Thyroid gland (tissue), 4 donors: ENCODE measurements at regions not wholly inside any gene's neighbourhood (a gene's known extent, or its start where the extent isn't known, plus 50 kb on each side); places are given as distances from the start of the nearest gene placed in this dataset.

ENCODE experiments used
- DNase-seq, 2 donors: peaks; one replicate each; pipeline ENCODE4 v3.0.0-alpha.2; 2019
- H3K27ac ChIP-seq, 3 donors: fragments of 200-600 bp; sonication (generic); 1 replicate in 2 of 3; 2 replicates in 1 of 3; pipeline ENCODE4 v1.5.1; 2016 to 2019; ENCODE audit warnings: mild to moderate bottlenecking in 1 of 3, moderate library complexity in 1 of 3
- H3K27me3 ChIP-seq: fragments of 200-600 bp; sonication (generic); one replicate; pipeline ENCODE4 v1.5.1; 2019
- H3K36me3 ChIP-seq, 2 donors: fragments of 200-600 bp; sonication (generic); one replicate each; pipeline ENCODE4 v1.5.1; 2016 to 2019
- H3K4me1 ChIP-seq, 2 donors: fragments of 200-600 bp; sonication (generic); one replicate each; pipeline ENCODE4 v1.5.1; 2017 to 2019
- H3K4me3 ChIP-seq, 3 donors: fragments of 200-600 bp; sonication (generic); replicated peaks in 1 of 3; 1 replicate in 2 of 3; 2 replicates in 1 of 3; pipeline ENCODE4 v1.5.1; 2016; ENCODE audit warnings: mild to moderate bottlenecking in 1 of 3
- H3K9me3 ChIP-seq: fragments of 200-600 bp; sonication (generic); one replicate; pipeline ENCODE4 v1.5.1; 2017
- POLR2A ChIP-seq, 2 donors: fragments of 450-650 bp; IDR thresholded peaks; one replicate each; pipeline ENCODE4 v1.6.1; 2017; ENCODE audit warnings: antibody characterized with exemption in 2 of 2, mild to moderate bottlenecking in 2 of 2, moderate library complexity in 1 of 2
- WGBS, 2 donors: methylation state at CpG; one replicate each; pipeline ENCODE4 v1.1.5; 2017; 5-methylcytosine and 5-hydroxymethylcytosine counted together
- intact Hi-C: fragments of 100-400 bp; cut with DNase I; formaldehyde crosslinking; loops from one replicate; pipeline ENCODE4 v1.15.1; 2023
- TF ChIP-seq, protein P1 (sequence below), 6 experiments: fragments of 200-600 bp in 3 of 6; fragments of 450-650 bp in 3 of 6; sonication (generic) in 3 of 6; IDR thresholded peaks; one replicate each; pipeline ENCODE4 v1.5.1; 2016 to 2019; ENCODE audit warnings: antibody characterized with exemption in 6 of 6, mild to moderate bottlenecking in 2 of 6, inconsistent platforms in 1 of 6, moderate library complexity in 1 of 6

DNA sequence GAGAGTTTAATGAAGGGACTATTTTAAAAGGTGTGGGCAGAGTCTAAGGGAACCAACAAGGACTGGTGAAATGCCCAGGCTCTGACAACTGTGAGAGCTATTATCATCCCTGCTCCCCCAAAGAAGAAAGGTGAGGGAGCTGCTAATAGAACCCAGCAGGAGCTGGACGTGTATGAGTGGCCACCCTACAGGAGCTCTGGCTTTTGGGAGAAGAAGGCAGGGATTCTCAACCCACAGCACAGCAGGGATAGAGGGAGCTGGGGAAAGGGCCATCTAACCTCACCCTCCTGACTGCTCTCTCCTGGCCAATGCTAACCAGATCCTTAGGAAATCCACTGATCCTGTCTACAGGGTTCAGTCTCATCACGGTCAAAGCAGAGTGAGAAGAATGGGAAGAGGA, 57.1 kb downstream of the GRIN2B start:
- no peak for TF ChIP-seq POLR2A (IDR thresholded peaks at IDR 0.05)
- TF ChIP-seq, protein P1, sequence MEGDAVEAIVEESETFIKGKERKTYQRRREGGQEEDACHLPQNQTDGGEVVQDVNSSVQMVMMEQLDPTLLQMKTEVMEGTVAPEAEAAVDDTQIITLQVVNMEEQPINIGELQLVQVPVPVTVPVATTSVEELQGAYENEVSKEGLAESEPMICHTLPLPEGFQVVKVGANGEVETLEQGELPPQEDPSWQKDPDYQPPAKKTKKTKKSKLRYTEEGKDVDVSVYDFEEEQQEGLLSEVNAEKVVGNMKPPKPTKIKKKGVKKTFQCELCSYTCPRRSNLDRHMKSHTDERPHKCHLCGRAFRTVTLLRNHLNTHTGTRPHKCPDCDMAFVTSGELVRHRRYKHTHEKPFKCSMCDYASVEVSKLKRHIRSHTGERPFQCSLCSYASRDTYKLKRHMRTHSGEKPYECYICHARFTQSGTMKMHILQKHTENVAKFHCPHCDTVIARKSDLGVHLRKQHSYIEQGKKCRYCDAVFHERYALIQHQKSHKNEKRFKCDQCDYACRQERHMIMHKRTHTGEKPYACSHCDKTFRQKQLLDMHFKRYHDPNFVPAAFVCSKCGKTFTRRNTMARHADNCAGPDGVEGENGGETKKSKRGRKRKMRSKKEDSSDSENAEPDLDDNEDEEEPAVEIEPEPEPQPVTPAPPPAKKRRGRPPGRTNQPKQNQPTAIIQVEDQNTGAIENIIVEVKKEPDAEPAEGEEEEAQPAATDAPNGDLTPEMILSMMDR (IDR thresholded peaks at IDR 0.05), result no peak
- no peak overlapping the region for H3K4me3 ChIP-seq
- intact Hi-C loops, result no loop called here
- H3K27ac ChIP-seq, result no peak overlapping the region
- H3K27me3 ChIP-seq, result no peaks in the 10 kb centered on the region
- WGBS, 2 donors, result 74 to 77% methylated on average over 2 of the region's 2 CpGs
- DNase-seq, result no peak
- no peaks in the 10 kb centered on the region for H3K4me1 ChIP-seq
- H3K9me3 ChIP-seq, result no peaks in the 10 kb centered on the region
- no peaks in the 10 kb centered on the region for H3K36me3 ChIP-seq

DNA sequence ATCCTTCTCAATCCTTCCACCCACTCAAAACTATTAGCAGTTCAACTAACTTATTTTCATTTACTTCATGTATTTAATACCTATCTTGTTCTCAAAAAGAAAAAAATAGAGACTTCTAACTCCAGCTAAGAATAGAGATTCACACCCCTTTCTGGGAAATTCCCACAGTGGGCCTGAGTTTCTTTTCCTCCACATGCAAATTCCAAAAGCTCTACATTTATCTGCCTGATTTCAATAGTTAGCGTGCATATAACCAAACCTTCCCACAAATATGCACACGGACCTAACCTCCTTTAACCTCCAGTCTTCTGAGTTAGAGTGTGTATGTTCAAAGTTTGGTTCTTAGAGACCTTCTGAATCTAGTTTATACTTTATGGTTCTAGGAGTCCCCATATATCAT, 62.5 kb downstream of the GRIN2B start:
- Histone ChIP-seq H3K9me3 (no peaks in the 10 kb centered on the region), H3K27ac (no peak overlapping the region), H3K36me3 (no peaks in the 10 kb centered on the region), H3K4me1 (no peaks in the 10 kb centered on the region), H3K4me3 (no peak overlapping the region), H3K27me3 (no peaks in the 10 kb centered on the region)
- DNase-seq, result no peak
- intact Hi-C loops, result no loop called here
- WGBS, 2 donors, result 39 to 40% methylated on average over 2 of the region's 2 CpGs
- TF ChIP-seq, protein P1 (IDR thresholded peaks at IDR 0.05), result no peak
- no peak for TF ChIP-seq POLR2A (IDR thresholded peaks at IDR 0.05)

DNA sequence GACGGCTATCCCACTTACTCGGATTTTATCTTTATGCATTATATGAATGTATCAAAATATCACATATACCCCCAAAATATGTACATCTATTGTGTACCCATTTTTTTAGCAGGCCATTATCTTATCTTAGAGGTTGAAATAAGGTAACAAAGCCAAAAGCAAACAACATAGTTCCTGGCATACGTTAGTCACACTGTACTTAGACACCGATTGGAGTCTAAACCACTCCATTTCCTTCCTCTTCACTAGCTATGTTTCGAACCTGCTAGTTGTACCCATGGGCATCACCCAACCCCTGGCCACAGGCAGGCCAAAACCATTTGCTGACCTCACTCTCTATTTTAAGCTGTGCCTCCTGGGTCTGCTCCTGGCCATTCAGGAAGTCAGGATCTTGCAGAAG, 66.3 kb downstream of the GRIN2B start:
- TF ChIP-seq, protein P1 (IDR thresholded peaks at IDR 0.05), result no peak
- TF ChIP-seq POLR2A (IDR thresholded peaks at IDR 0.05), result no peak
- intact Hi-C loops, result no loop called here
- no peaks in the 10 kb centered on the region for H3K4me1 ChIP-seq
- H3K9me3 ChIP-seq, result no peaks in the 10 kb centered on the region
- no peak overlapping the region for H3K27ac ChIP-seq
- DNase-seq, result no peak
- H3K4me3 ChIP-seq, result no peak overlapping the region
- H3K27me3 ChIP-seq, result no peaks in the 10 kb centered on the region
- no peaks in the 10 kb centered on the region for H3K36me3 ChIP-seq
- 84 to 89% methylated on average over 5 of the region's 5 CpGs for WGBS, 2 donors

- no peaks in the 10 kb centered on the region for H3K9me3 ChIP-seq
- intact Hi-C loops, result no loop called here
- no peak overlapping the region for H3K27ac ChIP-seq
- no peak for DNase-seq
- WGBS, 2 donors, result 82 to 92% methylated on average over 2 of the region's 2 CpGs
- no peak for TF ChIP-seq POLR2A (IDR thresholded peaks at IDR 0.05)
- TF ChIP-seq, protein P1 (IDR thresholded peaks at IDR 0.05), result no peak
- H3K4me1 ChIP-seq, result no peaks in the 10 kb centered on the region
- no peaks in the 10 kb centered on the region for H3K27me3 ChIP-seq
- H3K4me3 ChIP-seq, result no peak overlapping the region
- H3K36me3 ChIP-seq, result no peaks in the 10 kb centered on the region
These were observed 68.0 kb downstream of the GRIN2B start for GRCh38 chr12:13913371-13913770.

GRCh38 chr12:13911756-13912554, 69.4 kb downstream of the GRIN2B start:
- Histone ChIP-seq H3K4me1 (no peaks in the 10 kb centered on the region), H3K27ac (no peak overlapping the region), H3K36me3 (no peaks in the 10 kb centered on the region), H3K27me3 (no peaks in the 10 kb centered on the region), H3K9me3 (no peaks in the 10 kb centered on the region), H3K4me3 (no peak overlapping the region)
- intact Hi-C loops, result no loop called here
- DNase-seq, result no peak
- no peak for TF ChIP-seq POLR2A (IDR thresholded peaks at IDR 0.05)
- WGBS, 2 donors, result 88 to 89% methylated on average over 18 of the region's 18 CpGs
